GM20431 (cell line): ENCODE measurements at regions not wholly inside any gene's neighbourhood (a gene's known extent, or its start where the extent isn't known, plus 50 kb on each side); places are given as distances from the start of the nearest gene placed in this dataset.
"Not testable (repeated sequence)": the region's sequence is repeated elsewhere in the genome, so short reads cannot be mapped to it uniquely, and the experiment has no call there.

ENCODE experiments used
- in situ Hi-C: fragments of 300-500 bp; cut with MseI, MboI; formaldehyde crosslinking; loops from one replicate; pipeline ENCODE4 v1.15.0; 2020; ENCODE audit warnings: low sequenced_read_pairs; ENCODE audit not compliant: unreplicated experiment

GRCh38 chr19:28619816-28620429 lies 593.0 kb downstream of the UQCRFS1 start:
- in situ Hi-C loops = no loop called here

DNA sequence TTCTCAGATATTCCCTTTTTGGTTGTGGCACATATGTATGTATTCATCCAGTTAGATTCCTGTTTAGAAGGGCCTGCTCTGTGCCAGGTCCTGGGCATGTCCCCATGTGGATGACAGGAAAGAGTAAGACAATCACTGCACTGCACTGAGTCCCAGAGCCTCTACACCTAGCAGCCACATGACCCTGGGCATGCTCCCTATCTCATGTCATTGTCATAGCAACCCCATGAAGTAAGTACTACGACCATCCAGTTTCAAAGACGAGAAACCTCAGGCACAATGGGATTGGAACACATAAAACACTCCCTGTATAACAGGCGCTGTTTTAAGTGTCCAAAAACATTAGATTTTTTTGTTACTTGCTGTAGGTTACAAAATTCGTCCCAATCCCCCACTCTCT lies 594.4 kb downstream of the UQCRFS1 start:
- in situ Hi-C loops = no loop called here

DNA sequence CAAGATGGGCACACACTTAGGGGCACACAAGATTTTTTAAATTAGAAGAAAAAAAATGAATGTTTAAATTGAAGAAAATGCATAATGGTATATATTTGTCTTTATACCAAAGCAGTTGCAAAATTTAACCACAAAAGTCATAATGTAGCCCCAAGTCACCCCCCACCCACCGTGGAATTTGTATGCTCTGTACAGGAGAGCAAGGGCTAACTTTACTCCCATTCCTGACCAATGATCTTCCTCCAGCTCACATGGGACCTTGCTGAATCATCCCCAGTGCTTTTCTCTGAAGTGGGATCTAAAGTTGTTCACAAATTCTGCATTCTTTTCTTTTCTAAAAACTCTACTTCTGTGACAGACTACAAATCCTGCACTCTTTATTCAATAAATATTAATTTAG lies 597.0 kb downstream of the UQCRFS1 start:
- in situ Hi-C loops = no loop called here

GRCh38 chr19:28615546-28615916 lies 597.4 kb downstream of the UQCRFS1 start:
- in situ Hi-C loops = no loop called here

GRCh38 chr19:28614634-28615545 lies 598.1 kb downstream of the UQCRFS1 start:
- in situ Hi-C loops = no loop called here

DNA sequence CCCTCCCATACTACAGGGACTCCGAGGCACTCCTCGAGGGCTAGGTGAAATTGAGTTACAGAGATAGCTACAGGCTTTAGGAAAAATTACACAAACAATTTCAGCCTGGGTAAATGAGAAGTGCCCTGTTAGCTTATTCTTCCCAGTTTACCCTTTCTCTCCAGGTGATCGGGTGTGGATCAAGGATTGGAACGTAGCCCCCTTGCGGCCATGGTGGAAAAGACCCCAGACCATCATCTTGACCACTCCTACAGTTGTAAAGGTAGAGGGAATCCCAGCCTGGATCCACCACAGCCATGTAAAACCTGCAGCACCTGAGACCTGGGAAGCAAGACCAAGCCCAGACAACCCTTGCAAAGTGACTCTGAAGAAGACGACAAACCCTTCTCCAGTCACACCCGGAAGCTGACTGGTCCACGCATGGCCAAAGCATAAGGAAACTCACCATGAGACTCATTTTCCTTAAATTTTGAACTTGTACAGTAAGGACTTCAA lies 600.6 kb downstream of the UQCRFS1 start:
- in situ Hi-C loops = no loop called here

DNA sequence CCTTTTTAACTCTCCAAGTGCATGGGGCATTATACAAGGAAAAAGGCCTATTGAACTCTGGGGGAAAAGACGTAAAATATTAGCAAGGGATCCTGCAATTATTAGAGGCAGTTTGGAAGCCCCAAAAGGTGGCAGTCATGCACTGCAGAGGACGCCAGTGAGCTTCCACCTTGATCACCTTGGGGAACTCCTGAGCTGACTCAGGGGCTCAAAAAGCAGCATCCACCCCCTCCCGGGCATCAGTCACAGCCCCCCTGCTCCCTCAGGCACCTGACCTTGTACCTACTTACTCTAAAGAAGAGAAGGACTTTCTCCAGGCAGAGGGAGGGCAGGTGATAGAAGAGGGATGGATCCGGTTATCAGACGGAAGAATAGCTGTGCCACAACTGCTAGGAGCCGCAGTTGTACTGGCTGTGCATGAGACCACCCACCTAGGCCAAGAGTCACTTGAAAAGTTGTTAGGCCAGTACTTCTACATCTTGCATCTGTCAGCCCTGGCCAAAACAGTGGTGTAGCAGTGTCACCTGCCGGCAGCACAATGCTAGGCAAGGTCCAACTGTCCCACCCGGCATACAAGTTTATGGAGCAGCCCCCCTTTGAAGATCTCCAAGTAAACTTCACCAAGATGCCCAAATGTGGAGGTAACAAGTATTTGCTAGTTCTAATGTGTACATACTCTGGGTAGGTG lies 601.6 kb downstream of the UQCRFS1 start:
- in situ Hi-C loops = not testable (repeated sequence)

DNA sequence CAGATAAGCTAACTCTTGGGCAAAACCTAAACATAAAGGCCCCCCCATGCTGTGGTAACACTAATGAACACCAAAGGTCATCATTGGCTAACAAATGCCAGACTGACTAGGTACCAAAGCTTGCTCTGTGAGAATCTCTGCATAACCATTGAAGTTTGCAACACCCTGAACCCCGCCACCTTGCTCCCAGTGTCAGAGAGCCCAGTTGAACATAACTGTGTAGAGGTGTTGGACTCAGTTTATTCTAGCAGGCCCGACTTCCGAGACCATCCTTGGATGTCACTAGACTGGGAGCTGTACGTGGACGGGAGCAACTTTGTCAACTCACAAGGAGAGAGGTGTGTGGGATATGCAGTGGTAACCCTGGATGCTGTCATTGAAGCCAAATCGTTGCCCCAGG lies 602.2 kb downstream of the UQCRFS1 start:
- in situ Hi-C loops = no loop called here

GRCh38 chr19:28609944-28610343 lies 603.0 kb downstream of the UQCRFS1 start:
- in situ Hi-C loops = no loop called here

- in situ Hi-C loops = no loop called here
These were observed 603.7 kb downstream of the UQCRFS1 start for GRCh38 chr19:28609091-28609755.

DNA sequence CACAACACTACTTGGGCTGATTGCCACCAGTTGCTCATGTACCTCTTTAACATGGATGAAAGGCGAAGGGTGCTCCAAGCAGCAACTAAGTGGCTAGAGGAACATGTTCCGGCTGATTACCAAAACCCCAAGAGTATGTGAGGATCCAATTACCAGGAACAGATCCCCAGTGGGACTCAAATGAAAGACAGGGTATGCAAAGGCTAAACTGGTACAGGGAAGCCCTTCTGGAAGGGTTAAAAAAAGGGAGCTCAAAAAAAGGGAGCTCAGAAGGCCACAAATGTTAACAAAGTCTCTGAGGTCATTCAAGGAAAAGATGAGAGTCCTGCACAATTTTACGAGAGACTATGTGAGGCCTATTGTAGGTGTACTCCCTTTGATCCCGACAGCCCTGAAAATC lies 604.7 kb downstream of the UQCRFS1 start:
- in situ Hi-C loops = no loop called here

- in situ Hi-C loops = no loop called here
These were observed 605.8 kb downstream of the UQCRFS1 start for GRCh38 chr19:28607066-28607583.

DNA sequence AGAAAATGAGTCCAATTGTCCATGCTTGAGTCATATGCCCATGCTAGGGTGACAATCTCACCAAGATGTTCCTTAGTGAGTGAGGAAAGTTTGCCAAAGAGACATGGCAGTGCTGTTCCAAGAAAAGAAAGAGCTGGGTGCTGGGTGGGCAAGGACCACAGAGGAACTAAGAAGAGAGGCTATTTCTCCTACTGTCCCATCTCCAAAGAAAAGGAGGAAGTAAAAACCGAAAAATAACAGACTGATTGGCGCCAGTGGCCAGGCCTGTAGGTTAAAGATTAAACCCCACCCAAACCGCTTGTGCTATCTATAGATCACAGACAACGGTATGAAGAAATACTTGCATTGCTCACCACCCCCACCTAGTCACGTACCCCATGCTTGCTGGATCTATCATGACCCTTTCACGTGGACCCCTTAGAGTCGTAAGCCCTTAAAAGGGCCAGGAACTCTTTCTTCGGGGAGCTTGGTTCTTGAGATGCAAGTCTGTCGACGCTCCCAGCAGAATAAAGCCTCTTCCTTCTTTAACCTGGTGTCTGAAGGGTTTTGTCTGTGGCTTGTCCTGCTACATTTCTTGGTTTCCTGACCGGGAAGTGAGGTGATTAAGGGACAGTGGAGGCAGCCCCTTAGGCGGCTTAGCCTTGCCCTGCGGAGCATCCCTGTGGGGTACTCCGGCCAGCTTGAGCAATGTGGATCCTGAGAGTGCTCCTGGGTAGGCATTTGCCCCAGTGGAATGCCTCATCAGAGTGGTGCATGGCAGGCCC lies 606.5 kb downstream of the UQCRFS1 start:
- in situ Hi-C loops = no loop called here

DNA sequence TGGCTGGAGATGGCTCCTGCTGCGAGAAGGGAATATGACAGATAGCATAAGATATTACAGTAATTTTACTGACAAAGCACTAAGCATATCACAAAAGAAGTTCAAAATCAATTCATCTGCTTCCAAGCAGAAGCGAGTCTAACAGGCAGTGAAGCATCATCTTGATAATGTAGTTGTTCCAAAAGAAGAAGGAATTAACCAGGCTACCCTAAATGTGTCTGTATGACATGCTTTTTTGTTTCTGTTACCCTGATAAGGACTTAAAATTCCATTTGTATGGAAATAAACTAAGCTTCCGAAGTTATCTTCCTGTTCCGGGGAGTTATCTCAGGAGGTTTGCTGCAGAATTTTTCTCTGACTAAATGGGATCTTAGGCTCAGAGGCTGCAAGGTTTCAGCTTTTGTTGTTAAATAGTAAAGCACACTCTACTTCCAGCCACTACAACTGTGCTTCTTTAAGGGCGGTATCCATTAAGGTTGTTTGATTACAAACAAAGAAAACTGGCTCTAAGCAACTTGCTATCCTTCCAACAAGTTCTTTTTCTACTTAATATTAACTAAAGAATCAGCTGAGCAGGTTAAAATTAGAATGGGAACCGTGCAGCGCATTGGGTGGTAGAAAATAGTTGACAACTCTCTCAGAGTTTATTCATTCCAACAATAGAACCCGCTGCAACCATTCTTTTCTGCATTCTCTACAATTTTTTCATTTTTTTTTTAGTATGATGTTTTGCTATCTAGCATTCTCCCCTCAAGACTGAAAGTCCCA lies 607.3 kb downstream of the UQCRFS1 start:
- in situ Hi-C loops = no loop called here

DNA sequence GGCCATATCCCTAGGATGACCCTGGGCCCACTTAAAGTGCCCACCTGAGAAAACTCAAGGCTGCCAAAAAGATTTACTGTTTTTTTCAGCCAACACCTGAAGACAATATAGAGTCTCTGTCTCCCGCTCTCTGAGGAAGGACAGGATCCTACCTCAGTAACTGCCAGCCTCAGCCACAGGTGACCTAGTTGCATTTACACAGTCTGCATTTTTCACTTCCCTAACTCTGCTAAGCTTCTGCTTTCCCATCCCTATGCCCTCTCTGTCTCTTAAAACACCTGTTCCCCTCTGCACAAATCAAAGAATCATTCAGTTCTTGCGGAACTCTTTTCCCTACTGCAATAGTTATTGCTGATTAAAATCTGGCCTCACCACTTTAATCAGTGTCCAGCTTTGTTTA lies 609.5 kb downstream of the UQCRFS1 start:
- in situ Hi-C loops = no loop called here

- in situ Hi-C loops = no loop called here
These were observed 610.2 kb downstream of the UQCRFS1 start for GRCh38 chr19:28602675-28603298.

GRCh38 chr19:28601723-28602440 lies 611.1 kb downstream of the UQCRFS1 start:
- in situ Hi-C loops = no loop called here

GRCh38 chr19:28598861-28599260 lies 614.1 kb downstream of the UQCRFS1 start:
- in situ Hi-C loops = no loop called here
